HG03139 (cell line): ENCODE measurements at regions not wholly inside any gene's neighbourhood (a gene's known extent, or its start where the extent isn't known, plus 50 kb on each side); places are given as distances from the start of the nearest gene placed in this dataset.

ENCODE experiments used
- ATAC-seq: cut with Tn5 transposase; IDR thresholded peaks from one replicate; pipeline ENCODE4 v1.9.1; 2021; ENCODE audit not compliant: unreplicated experiment

DNA sequence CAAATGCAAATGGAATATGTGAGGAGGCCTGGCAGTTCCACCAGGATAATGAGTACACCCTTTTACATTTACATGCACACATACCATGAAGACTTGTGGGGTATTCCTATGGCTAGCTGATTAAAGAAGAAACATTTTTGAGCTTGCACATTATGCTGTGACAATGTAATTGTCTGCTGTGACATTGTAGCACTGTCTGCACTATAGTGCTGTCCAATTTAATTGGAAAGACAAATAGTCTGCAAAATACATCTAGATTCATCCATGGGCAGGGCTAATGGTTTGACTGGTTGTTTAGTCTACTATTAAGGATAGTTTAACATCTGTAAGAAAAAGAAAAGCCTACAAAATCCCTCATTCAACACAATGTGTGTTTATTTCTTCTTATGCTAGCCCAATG, 1005.6 kb upstream of the LRFN5 start:
- no peak for ATAC-seq

DNA sequence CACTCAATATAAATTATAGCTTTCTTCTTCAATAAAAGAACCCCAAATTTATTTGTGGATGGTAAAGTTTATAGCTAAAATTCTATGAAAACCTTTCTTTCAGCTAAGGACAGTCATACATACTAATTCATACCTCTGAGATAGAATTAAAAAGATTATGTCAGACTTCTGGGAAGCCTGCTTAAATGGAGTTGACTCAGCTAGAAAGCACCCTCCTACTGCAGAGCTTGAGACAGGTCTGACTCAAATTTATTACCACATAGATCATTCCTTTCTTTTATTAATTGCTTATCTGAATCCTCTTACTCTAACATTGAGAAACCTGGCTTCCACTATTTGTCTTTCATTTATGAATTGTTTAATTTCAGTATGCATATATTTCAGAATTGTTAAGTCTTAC, 1007.0 kb upstream of the LRFN5 start:
- no peak for ATAC-seq

DNA sequence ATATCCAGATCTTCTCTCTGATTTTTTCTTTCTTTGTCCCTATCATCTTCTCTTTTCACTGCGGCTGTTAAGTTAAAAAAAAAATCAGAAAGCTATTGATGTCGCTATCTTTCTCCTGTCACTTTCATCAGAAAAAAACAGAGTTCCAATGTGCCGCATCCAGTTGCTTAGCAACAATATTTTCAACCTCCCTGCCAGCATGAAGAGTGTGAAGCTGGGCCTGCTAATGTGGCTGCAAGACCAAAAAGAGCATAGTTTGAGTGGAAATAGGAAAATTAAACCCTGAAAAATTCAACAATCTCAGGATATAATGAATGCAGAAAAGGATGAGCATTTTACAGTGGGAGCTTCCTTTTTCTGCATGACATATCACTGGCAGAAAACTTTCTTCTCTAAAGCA, 1025.4 kb upstream of the LRFN5 start:
- ATAC-seq, result no peak

DNA sequence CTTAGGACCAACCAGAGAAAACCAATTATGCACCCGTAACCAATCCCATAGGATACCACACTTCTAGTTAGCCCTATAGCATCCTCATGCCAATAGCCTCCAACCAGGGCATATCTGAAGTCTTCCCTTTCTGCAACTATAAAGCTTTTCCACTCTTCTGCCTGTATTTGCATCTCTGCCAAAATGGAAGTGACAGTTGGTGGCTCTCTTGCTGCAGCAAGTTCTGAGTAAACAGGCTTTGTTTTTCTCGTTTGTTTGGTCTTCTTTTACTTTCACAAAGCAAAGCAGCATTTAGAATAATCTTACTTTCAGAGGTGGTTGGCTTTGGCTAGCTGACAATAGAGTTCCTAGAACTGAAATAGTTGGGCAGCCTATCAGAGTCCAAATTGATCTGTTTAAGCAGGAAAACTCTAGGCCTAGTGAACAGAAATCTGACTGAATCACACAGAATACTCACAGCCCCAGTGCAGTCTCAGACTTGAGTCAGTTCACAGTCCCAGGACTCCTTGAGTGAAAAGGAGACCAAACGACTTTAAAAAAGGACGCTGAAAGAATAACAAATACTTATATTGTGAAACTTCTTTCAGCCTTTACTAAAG, 1029.7 kb upstream of the LRFN5 start:
- no peak for ATAC-seq

DNA sequence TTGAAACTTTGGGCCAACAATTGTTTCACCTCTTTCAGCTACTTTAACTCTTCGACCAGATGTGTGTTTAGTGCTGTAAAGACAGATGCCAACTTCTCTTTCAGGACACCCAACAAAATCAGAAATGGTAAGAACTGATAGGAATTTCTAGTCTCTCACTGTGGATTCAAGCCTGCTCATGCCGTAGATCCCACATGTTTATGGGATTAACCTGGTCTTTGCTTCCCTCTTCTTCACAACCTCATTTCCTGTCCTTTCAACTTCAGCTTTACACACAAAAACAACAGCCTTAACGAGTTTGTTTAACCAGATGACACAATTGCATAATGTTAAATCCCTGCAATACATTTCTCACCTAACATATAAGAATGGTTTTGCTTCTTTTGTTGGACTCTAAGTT, 1031.9 kb upstream of the LRFN5 start:
- ATAC-seq, result no peak

DNA sequence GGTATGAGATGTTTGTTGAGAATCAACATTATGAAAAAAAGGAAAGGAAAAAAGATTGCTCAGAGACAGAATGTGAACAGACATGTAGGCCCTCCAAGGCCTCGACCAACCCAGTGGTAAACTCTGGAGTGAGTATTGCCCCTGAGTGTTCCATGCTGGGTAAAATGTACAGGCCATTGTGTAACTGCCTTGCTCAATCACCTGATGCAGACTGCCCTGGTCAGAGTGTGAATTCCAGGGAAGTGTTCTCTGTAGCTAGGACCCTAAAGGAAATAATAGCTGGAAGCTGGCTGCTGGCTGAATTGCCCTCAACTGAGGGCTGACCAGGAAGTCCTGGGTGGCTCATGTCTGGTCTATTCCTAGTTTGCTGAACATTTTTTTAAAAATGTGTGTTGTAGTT, 1081.4 kb upstream of the LRFN5 start:
- ATAC-seq, result no peak

DNA sequence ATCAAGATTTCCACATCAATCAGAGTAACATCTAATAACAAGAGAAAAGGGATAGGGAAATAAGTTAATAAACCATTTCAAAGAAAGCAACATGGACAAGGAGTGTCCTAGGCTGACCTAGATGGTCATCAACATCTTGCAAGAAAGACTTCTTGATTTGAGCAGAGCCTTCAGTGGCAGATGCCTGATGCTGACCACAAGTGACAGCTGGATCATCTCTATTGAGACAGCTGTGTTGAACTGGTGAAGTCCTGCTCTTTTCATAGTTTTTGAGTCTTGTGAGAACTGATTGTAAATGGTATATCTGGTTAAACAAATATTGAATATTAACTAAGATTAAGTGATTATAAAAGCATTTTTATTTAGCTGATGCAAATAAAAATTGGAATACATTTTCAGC, 1083.6 kb upstream of the LRFN5 start:
- no peak for ATAC-seq

DNA sequence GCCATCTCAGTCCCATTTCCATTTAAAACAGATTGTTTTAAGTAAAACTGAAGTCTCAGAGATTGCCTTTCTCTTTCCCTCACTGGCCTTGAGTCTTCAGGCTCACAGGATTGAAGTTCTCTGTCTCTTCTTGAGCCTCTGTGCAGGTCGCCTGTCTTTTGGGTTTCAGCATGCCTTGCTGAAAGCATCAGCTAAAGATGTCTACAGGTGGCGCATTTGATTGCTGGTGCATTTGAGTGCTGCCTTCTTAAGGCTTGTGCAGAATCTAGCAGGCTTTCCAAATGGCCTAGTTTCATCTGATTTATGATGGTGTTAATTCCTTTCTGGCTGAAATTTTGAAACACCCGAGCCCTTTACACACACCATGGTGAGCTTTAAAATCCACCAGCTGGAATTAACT, 1062.2 kb upstream of the FBXO33 start:
- no peak for ATAC-seq

DNA sequence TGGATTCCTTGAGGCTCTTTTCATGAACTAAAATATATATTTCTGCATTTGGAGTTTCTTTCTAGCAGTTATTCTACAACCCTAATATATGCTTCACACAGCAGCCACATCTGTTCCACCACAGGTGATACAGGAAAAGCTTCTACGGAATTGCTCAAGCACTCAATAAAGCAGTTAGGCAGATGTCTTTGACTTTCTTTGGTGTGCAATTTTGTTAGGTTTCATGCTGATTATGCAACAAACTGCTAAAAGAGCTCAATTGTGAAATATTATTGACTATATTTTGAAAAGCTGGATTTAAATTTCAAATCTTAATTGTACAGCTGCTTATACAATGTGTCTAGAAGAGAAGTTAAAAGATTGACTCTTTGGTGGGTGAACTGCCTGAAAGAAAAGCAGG, 1055.6 kb upstream of the FBXO33 start:
- ATAC-seq, result no peak

DNA sequence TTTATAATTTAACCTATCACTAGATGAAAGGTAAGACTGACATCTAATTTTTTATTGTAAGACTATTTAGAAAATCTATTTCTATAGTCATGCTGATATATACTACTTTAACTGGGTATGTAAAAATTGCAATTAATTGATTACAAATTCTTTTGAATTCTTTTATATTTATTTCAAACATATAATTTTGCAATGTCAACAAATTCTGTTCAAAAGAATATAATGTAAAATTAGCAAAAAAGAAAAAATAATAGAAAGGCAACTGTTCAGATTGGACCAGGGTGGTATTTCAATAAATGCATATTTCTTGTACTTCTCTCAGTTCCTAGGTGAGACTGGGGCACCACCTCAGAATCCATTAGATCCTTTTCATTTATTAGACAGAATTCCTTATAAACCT, 1053.5 kb upstream of the FBXO33 start:
- ATAC-seq, result no peak

DNA sequence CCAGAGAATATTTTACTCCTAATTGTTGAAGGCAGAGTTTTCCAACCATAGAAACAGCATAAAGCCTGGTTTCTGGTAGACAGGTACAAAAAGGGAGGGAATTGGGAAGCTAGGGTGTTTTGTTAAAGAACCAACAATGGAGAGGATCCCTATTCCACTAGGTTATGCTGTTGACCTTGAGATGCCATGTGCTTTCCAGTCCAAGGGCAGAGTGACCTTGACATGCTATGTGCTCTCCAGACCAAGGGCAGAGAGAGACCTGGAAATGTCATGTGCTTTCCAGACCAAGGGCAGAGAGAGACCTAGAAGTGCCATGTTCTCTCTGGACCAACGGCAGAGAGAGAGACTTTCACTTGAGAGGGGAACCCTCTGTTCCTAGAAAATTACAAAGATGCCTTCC, 1043.8 kb upstream of the FBXO33 start:
- no peak for ATAC-seq

DNA sequence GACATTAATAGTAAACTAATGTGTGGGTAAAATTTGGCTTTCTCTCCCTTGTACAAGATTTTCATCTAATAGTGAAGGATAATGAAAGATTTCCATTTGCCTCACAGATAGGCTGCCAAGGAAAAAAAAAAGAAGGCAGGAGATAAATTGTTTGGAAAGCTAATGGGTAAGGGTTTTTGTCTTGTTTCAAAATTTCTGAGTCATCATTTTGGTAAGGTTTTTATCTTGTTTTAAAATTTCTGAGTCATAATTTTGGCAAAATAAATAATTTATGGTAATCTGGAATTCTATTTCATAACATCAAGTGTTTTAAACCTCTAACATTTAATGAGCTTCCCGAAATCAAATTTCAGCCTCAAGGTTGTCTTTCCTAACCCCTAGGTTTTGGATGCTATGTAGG, 1035.7 kb upstream of the FBXO33 start:
- ATAC-seq, result no peak

DNA sequence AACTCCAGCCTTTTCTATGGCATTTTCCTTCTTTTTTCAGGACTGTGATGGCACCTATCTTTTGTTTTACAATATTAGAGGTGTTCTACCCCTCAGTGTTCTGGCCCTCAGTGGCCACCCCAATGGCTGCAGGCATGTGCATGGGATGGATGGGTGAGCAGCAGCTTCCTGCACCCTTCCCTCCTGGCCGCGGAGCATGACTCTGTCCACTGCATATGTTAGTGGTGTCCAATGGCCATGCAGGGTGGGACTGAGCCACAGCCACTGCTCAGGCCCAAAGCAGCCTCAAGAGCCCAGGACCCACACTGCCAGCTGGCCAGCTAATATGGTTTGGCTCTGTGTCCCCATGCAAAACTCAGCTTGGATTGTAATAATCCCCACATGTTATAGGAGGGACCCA, 1032.3 kb upstream of the FBXO33 start:
- ATAC-seq, result no peak

DNA sequence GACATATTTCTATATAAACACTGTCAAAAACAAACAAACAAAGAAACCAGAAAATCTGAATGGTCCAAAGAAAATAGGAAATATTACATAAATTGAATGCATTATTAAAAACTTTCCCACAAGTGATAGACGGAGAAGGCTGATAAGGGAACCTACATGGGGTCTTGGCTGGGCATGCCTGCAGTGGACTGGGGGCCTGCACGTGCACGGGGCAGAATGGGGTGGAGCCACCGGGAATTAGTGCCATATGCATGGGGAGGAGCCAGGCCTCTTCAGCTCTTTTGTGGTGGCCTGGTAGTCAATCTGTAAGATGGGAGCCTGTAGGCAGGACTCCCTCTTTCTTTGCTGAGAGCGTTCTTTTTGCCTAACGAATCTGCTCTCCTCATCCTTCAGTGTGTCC, 1031.7 kb upstream of the FBXO33 start:
- ATAC-seq, result no peak

DNA sequence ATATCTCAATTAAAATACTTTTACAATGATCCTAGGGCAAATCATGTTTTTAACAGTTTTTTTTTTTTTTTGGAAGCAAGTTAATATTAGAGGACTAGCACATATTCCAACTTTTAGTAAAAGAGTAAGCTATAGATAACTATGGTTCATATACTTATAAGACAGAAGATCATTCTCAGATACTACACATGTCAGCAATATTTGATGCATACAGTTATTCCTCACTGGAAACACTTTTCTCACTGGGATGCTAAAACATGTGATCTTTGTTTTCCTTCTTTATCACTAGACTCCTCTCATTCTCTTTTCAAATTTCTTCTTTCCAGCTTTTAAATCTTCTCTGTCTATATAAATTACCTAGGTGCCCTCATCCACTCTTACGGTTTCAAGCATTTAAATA, 1020.4 kb upstream of the FBXO33 start:
- ATAC-seq, result no peak

DNA sequence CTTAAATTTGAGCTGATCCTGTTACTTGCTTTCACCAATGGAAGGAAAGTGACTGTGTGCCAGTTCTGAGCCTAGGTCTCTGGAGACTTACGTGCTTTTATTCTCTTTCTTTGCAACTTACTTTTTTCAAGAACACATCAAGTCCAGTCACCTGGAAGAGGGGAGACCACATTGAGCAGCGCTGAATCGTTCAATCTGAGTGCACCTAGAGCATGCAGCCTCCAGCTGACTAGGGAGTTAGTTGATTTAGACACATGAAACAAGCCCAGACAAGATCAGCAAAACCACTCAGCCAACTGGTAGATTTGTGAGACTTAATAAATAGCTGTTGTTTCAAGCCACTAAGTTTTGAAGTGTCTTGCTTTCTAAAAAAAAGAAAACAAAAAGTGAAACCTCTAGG, 1014.8 kb upstream of the FBXO33 start:
- no peak for ATAC-seq

DNA sequence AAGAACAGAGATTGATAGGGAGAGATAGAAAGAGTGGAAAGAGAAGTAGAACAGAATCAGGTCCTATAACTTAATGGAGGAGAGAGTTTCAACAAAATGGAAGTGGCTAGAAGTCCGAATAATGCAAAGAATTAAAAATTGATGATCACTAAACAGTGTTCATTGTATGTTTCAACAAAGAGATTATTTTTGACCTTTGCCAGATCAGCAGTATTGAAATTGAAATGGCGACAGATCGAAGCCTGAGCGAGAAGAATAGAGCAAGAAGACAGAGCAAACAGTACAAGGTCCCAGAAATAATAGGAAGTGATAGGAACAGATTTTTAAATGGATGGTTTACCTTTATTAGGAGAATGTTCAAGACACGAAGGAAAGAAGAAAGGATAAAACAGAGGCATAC, 1012.8 kb upstream of the FBXO33 start:
- no peak for ATAC-seq

DNA sequence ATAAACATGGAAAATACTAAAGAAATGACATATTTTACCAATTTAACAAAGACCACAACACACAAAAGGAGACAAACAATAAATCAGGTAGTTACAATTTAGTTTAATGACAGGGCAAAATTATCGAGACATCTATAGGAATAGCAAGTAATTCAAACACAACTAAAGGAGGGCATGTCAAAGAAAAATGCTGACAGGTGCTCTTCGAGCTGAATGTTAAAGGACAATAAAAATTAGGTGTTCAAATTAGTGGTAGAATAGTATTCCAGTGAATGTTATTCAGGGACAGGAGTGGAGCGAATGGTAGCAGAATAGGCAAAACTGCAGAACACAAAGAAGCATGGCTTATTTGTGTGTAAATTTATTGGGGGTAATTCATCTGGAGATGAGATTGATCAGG, 1004.3 kb upstream of the FBXO33 start:
- no peak for ATAC-seq

DNA sequence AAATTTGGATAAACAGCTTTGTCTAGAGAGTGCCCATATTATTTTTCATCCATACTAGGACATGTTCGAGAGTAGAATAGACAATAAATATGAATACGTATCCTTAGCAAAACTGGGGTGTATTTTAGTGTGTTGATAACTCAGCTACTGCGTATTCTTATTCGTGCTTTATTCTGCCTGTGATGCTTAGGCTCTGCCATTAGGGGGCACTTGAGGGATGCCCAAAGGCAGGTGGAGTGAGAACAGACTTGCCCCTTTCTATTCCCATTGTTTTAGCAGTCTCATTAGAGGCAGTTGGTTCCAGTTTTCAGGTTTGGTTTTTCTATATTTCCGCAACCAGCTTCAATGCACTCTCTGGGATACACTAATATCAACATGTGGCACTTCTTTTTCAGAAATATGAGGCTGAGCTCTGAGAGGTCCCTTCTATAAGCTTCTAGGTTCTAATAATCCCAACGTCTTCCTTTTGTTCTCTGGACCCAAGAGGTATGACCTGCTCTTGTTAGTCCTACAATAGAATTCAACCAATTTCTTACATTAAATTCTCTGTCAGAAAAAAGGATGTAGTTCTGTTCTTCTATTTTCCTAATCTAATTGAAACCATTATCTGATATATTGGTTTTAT, 985.7 kb upstream of the FBXO33 start:
- no peak for ATAC-seq

DNA sequence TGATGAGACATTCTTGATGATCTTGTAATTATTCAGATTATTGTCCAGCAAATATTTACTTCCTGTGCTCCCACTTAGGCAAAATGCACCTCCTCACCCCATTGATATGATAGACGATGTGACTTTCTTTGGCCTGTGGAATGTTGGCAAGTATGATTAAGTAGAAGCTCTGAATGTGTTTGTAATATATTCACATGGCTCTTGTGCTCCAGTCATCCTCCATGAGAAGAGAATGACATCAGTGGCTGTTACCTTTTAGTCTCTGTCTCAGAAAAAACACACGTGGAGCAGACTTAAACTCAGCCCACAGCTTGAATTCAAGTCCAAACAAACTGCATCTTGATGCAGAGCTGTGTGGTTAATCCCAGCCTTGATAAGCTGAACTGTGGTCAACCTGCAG, 984.3 kb upstream of the FBXO33 start:
- ATAC-seq, result no peak

DNA sequence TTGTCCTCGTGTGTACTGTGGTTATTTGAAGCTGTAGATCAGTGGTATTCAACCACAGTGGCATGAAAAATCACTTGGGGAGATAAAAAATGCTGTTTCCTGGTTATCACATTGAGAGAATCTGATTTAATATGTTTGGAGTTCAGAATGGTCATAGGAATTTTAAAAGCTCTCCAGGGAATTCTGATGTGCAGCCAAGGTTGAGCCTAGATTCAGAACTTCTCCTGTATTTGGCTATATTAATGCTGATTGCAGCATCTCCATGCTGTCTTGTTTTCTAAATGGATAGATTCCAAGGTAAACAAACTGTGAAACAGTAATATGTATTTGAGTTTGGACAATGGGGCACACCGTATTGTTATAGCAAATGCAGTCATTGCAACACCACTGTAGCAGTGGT, 982.2 kb upstream of the FBXO33 start:
- no peak for ATAC-seq

DNA sequence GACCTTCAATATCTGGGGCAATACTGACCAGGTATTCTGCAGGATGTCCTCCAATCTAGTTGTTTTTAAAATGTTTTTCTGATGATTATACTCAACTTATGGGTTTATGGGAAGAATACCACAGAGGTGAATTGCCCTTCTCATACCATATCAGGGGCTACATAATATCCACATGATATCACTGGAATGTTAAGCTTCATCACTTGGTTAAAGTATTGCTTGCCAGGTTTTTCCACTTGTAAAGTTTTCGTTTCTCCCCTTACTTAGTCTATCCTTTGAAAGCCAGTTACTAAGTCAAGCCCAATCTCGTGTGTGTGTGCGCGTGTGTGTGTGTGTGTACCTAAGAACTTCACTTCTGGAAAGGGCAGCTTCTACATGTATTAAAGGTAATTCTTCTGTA, 980.9 kb upstream of the FBXO33 start:
- ATAC-seq, result no peak

DNA sequence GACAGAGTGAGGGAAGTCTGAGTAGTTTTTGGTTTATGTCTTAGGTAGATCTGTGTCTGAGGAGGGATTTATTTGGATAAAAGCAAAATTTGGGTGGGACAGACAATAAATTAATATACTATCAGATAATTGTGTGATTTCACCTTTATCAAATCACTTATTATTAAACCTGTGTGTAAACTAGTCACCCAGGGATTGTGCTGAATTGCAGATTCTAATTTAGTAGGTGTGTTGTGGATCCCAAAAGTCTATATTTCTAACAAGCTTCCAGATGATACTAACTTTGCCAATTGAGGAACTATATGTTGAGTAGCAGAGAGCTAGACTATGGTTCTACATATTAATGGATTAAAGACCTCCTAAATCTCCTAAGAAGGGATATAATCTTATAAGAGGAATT, 978.5 kb upstream of the FBXO33 start:
- no peak for ATAC-seq
